NB4 (cell line): ENCODE measurements at regions not wholly inside any gene's neighbourhood (a gene's known extent, or its start where the extent isn't known, plus 50 kb on each side); places are given as distances from the start of the nearest gene placed in this dataset.

Experiments
- DNase-seq: peaks from one replicate; pipeline ENCODE4 v3.0.0; 2010; ENCODE audit warnings: low read depth
- H3K4me3 ChIP-seq: one replicate; pipeline ENCODE4 v1.5.1; 2011; ENCODE audit warnings: mild to moderate bottlenecking, low read depth, low read length, moderate library complexity
- CTCF ChIP-seq: IDR thresholded peaks from one replicate; pipeline ENCODE4 v1.5.1; 2012; ENCODE audit warnings: low read depth, low read length
- MAX ChIP-seq: IDR thresholded peaks from 2 replicates; pipeline ENCODE4 v1.6.1; 2011; ENCODE audit warnings: low read depth, low read length
- MYC ChIP-seq: IDR thresholded peaks from 2 replicates; pipeline ENCODE4 v1.6.1; 2011; ENCODE audit warnings: low read depth, low read length
- POLR2A ChIP-seq: IDR thresholded peaks from 2 replicates; pipeline ENCODE4 v1.6.1; 2011; ENCODE audit warnings: mild to moderate bottlenecking; ENCODE audit not compliant: insufficient read length; ENCODE audit errors: extremely low read depth

DNA sequence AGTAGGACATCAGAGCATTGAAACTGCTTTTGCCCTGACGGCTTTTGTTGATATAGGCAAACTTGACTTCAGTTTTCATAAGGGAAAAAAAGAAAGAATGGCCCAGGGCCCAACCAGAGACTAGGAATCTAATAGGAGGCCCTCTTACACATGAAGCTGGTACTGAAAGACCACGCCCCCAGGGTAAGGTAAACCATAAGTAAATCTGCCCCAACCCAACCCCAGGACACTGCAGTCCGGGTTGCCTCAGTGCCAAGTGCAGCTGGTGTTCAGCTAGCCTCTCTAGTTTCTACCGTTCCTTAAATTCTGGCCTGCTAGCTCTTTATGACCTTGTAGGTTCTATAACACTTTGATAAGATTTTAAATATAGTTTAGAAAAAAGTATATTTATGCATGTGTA lies 136.7 kb downstream of the AQP9 start:
- TF ChIP-seq MYC: no peak
- no peak for TF ChIP-seq POLR2A
- no peak for TF ChIP-seq MAX
- TF ChIP-seq CTCF: no peak
- H3K4me3 ChIP-seq: no peak overlapping the region
- no peak for DNase-seq

DNA sequence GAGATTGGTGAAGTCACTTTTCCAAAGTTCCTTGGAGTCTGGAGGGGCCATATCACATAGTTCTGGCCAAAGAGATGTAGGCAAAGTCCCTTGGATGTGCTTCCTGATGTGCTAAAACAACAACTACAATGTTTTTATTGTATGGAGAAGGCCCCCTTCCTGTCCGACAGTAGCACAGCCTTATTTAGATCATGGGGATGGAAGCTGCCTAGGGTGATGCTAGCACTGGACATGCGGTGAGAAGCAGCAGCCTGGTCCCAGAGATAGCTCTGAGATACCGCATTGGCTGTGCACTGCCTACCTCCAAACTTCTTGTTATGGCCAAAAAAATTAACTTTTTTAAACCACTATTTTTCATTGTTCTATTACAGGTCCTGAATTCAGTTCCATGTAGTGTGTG lies 137.6 kb downstream of the AQP9 start:
- H3K4me3 ChIP-seq: no peak overlapping the region
- no peak for DNase-seq
- TF ChIP-seq POLR2A (no peak), MYC (no peak), MAX (no peak), CTCF (no peak)

GRCh38 chr15:58276924-58277323 lies 138.7 kb downstream of the AQP9 start:
- TF ChIP-seq MYC (no peak), CTCF (no peak), POLR2A (no peak), MAX (no peak)
- no peak for DNase-seq
- H3K4me3 ChIP-seq: no peak overlapping the region

- no peak overlapping the region for H3K4me3 ChIP-seq
- TF ChIP-seq MAX (no peak), CTCF (no peak), POLR2A (no peak), MYC (no peak)
- DNase-seq: no peak
Measured at GRCh38 chr15:58277333-58277732, 139.2 kb downstream of the AQP9 start.

DNA sequence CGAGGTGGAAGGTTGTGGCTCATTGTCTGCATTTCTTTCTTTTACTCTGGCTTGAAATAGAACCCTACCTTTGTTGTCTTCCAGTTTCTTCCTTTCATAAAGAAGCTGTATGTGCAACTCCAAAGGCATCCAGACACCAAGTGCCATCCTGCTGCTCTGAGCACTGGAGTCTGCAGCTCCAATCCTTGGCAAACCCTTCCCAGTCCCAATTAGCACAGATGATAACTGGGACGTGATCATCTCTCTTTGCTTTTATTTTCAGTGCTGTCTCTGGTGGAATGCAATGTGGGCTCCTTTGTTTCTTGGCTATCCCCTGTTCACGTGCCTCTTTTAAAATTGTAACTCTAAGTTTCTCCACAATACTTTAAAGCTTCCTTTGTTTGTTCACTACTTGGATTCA lies 140.9 kb downstream of the AQP9 start:
- DNase-seq: no peak
- H3K4me3 ChIP-seq: no peak overlapping the region
- TF ChIP-seq MYC (no peak), MAX (no peak), POLR2A (no peak), CTCF (no peak)

- no peak overlapping the region for H3K4me3 ChIP-seq
- no peak for DNase-seq
- TF ChIP-seq CTCF: no peak
- TF ChIP-seq MAX: no peak
- no peak for TF ChIP-seq POLR2A
- TF ChIP-seq MYC: no peak
Measured at GRCh38 chr15:58279654-58280053, 141.5 kb downstream of the AQP9 start.
